22Rv1 (cell line): ENCODE measurements at regions not wholly inside any gene's neighbourhood (a gene's known extent, or its start where the extent isn't known, plus 50 kb on each side); places are given as distances from the start of the nearest gene placed in this dataset.

Source experiments
- CTCF ChIP-seq: fragments of 450-650 bp; IDR thresholded peaks from 2 replicates; pipeline ENCODE4 v1.5.1; 2017; ENCODE audit warnings: mild to moderate bottlenecking
- ZFX ChIP-seq: fragments of 450-650 bp; IDR thresholded peaks from 2 replicates; pipeline ENCODE4 v1.6.1; 2017; ENCODE audit warnings: antibody characterized with exemption, borderline replicate concordance

GRCh38 chr2:121005453-121005852, 269.8 kb downstream of the GLI2 start:
- no peak for TF ChIP-seq CTCF
- TF ChIP-seq ZFX: no peak
